C4-2B (cell line): ENCODE measurements at regions not wholly inside any gene's neighbourhood (a gene's known extent, or its start where the extent isn't known, plus 50 kb on each side); places are given as distances from the start of the nearest gene placed in this dataset.

Experiments used
- CTCF ChIP-seq: fragments of 450-650 bp; conservative IDR thresholded peaks from 2 replicates; pipeline ENCODE4 v1.5.1; 2017; ENCODE audit warnings: mild to moderate bottlenecking
- ZFX ChIP-seq: fragments of 450-650 bp; IDR thresholded peaks from 2 replicates; pipeline ENCODE4 v1.6.1; 2017

- TF ChIP-seq CTCF (no peak), ZFX (no peak)
Observed at GRCh38 chr4:189414021-189414420, 526.7 kb upstream of the FRG1 start.
